ENCODE measurements at regions not wholly inside any gene's neighbourhood (a gene's known extent, or its start where the extent isn't known, plus 50 kb on each side); places are given as distances from the start of the nearest gene placed in this dataset.

DNA sequence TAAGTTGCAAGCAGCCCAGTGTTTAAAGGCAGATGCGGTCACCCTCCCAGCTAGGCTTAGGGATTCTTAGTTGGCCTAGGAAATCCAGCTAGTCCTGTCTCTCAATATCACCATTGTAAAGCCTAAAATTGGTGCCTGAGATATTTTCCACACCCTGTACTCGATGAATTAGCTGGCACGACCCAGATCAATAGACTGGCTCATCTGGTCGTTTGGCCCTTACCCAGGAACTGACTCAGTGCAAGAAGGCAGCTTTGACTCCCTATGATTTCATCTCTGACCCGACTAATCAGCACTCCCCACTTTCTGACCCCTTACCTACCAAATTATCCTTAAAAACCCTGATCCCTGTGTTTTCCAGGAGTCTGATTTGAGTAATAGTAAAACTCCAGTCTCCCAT lies 384.9 kb upstream of the SLC7A11 start:
- no peaks in the 10 kb centered on the region for H3K9me3 ChIP-seq (ENCODE audit: control insufficient read depth, insufficient read depth, low read length)
- H3K4me1 ChIP-seq (ENCODE audit: control insufficient read depth, insufficient read depth, low read length) = no peaks in the 10 kb centered on the region
- BruUV-seq (replicated peaks) = no TSS peak
- no peak overlapping the region for H2AFZ ChIP-seq (replicated peaks; ENCODE audit: low read length, poor library complexity)
- TF ChIP-seq RFX5 (IDR thresholded peaks at IDR 0.05; ENCODE audit: low read depth, low read length) (no peak), NFE2L2 (IDR thresholded peaks at IDR 0.05; ENCODE audit: low read depth, low read length) (no peak), MAZ (IDR thresholded peaks at IDR 0.05; ENCODE audit: borderline replicate concordance, low read depth, low read length) (no peak), RCOR1 (IDR thresholded peaks at IDR 0.05; ENCODE audit: insufficient replicate concordance, low read length) (no peak), FOS (IDR thresholded peaks at IDR 0.05; ENCODE audit: low read depth, low read length) (no peak), CEBPB (IDR thresholded peaks at IDR 0.05; ENCODE audit: low read depth, low read length) (no peak), CHD1 (IDR thresholded peaks at IDR 0.05; ENCODE audit: low read depth, low read length) (no peak), RAD21 (IDR thresholded peaks at IDR 0.05; ENCODE audit: low read length) (no peak)
- TF ChIP-seq, protein P1, sequence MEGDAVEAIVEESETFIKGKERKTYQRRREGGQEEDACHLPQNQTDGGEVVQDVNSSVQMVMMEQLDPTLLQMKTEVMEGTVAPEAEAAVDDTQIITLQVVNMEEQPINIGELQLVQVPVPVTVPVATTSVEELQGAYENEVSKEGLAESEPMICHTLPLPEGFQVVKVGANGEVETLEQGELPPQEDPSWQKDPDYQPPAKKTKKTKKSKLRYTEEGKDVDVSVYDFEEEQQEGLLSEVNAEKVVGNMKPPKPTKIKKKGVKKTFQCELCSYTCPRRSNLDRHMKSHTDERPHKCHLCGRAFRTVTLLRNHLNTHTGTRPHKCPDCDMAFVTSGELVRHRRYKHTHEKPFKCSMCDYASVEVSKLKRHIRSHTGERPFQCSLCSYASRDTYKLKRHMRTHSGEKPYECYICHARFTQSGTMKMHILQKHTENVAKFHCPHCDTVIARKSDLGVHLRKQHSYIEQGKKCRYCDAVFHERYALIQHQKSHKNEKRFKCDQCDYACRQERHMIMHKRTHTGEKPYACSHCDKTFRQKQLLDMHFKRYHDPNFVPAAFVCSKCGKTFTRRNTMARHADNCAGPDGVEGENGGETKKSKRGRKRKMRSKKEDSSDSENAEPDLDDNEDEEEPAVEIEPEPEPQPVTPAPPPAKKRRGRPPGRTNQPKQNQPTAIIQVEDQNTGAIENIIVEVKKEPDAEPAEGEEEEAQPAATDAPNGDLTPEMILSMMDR (conservative IDR thresholded peaks at IDR 0.05; ENCODE audit: low read depth, low read length) = no peak
- TF ChIP-seq, protein P2, sequence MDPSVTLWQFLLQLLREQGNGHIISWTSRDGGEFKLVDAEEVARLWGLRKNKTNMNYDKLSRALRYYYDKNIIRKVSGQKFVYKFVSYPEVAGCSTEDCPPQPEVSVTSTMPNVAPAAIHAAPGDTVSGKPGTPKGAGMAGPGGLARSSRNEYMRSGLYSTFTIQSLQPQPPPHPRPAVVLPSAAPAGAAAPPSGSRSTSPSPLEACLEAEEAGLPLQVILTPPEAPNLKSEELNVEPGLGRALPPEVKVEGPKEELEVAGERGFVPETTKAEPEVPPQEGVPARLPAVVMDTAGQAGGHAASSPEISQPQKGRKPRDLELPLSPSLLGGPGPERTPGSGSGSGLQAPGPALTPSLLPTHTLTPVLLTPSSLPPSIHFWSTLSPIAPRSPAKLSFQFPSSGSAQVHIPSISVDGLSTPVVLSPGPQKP (IDR thresholded peaks at IDR 0.05; ENCODE audit: borderline replicate concordance, low read depth, low read length) = no peak
- in situ Hi-C loops (cut with MboI; ENCODE audit: low sequenced_read_pairs) (no loop called here), dilution Hi-C loops (cut with HindIII; ENCODE audit: low sequenced_read_pairs, unreplicated experiment) (no loop called here), intact Hi-C loops (cut with micrococcal nuclease) (no loop called here)
- 100% methylated on average over 1 of the region's 5 CpGs; no CpG with 5 or more reads in 1 of the 2 experiments for WGBS, 2 experiments (ENCODE audit: extremely low coverage in 2 of 2, insufficient read length in 1 of 2)
- H3K4me2 ChIP-seq (ENCODE audit: low read depth, low read length) = no peak overlapping the region
- no peak overlapping the region for H4K8ac ChIP-seq (ENCODE audit: low read depth in 2 of 2, low read length in 2 of 2)
- CTCF ChIA-PET = no interaction called here
- H3K79me1 ChIP-seq (ENCODE audit: low read depth in 1 of 2, low read length in 2 of 2) = no peaks in the 10 kb centered on the region
- no peak overlapping the region for H3K23ac ChIP-seq (ENCODE audit: low read depth, low read length)
- H3K4me3 ChIP-seq (ENCODE audit: insufficient read depth, low read depth, low read length) = no peak overlapping the region
- no peak overlapping the region for H3K18ac ChIP-seq (ENCODE audit: low read depth, low read length)
- H3K4ac ChIP-seq (ENCODE audit: low read depth, low read length) = no peak overlapping the region
- no peak overlapping the region for H2BK15ac ChIP-seq (ENCODE audit: low read depth, low read length)
- POLR2A ChIA-PET (ENCODE audit: unreplicated experiment) = no interaction called here
- no peak overlapping the region for H3K27ac ChIP-seq (ENCODE audit: insufficient read depth, low read length)
- no peak overlapping the region for H3K56ac ChIP-seq (ENCODE audit: extremely low read depth, insufficient read depth, low read length)
- DNase-seq = peak; percentile 20
- no peak overlapping the region for H2BK120ac ChIP-seq (ENCODE audit: low read depth, low read length)
- H4K20me1 ChIP-seq (ENCODE audit: insufficient read depth, low read length) = no peaks in the 10 kb centered on the region
- no peak overlapping the region for H2AK5ac ChIP-seq (ENCODE audit: low read depth, low read length)
- no peak overlapping the region for H4K91ac ChIP-seq (ENCODE audit: insufficient read depth, low read depth, low read length)
- H3K9me1 ChIP-seq (ENCODE audit: insufficient read depth, low read length) = no peaks in the 10 kb centered on the region
- H2BK20ac ChIP-seq (ENCODE audit: low read depth, low read length) = no peak overlapping the region
- no peak overlapping the region for H3K9ac ChIP-seq (ENCODE audit: low read depth, low read length)
- H4K5ac ChIP-seq (ENCODE audit: low read depth, low read length) = no peak overlapping the region
- H3K27me3 ChIP-seq (ENCODE audit: control insufficient read depth, insufficient read depth, low read length) = no peaks in the 10 kb centered on the region; the same call in 1 of the 2 replicates
- no peak for ATAC-seq (ENCODE audit: low read depth)
- H3K36me3 ChIP-seq (ENCODE audit: control insufficient read depth, insufficient read depth, low read length) = no peaks in the 10 kb centered on the region
- H2AK9ac ChIP-seq (replicated peaks; ENCODE audit: low read depth, low read length, poor library complexity) = no peak overlapping the region
- H2BK5ac ChIP-seq (ENCODE audit: low read depth, low read length, poor library complexity, severe bottlenecking) = no peak overlapping the region
- no peak overlapping the region for H3K14ac ChIP-seq (replicated peaks; ENCODE audit: low read depth, low read length)
